RWPE2 (cell line): ENCODE measurements at regions not wholly inside any gene's neighbourhood (a gene's known extent, or its start where the extent isn't known, plus 50 kb on each side); places are given as distances from the start of the nearest gene placed in this dataset.

Experiments
- ATAC-seq: fragments of 200-7000 bp; cut with Tn5 transposase; 3 replicates; pipeline ENCODE4 v1.9.1; 2021; ENCODE audit warnings: low read depth
- DNase-seq: peaks from one replicate; pipeline ENCODE4 v3.0.0-alpha.2; 2020; ENCODE audit warnings: low spot score
- H3K27ac ChIP-seq: fragments of 450-650 bp; 2 replicates; pipeline ENCODE4 v1.5.1; 2017; ENCODE audit warnings: mild to moderate bottlenecking; ENCODE audit not compliant: poor library complexity, severe bottlenecking
- H3K27me3 ChIP-seq: fragments of 250-450 bp; sonication (Bioruptor Pico); 2 replicates; pipeline ENCODE4 v1.5.1; 2021; ENCODE audit warnings: mild to moderate bottlenecking, moderate library complexity; ENCODE audit not compliant: insufficient read depth, poor library complexity, severe bottlenecking
- H3K36me3 ChIP-seq: fragments of 250-450 bp; sonication (Bioruptor Pico); 2 replicates; pipeline ENCODE4 v1.5.1; 2020; ENCODE audit warnings: low read depth, mild to moderate bottlenecking, moderate library complexity
- H3K4me1 ChIP-seq: fragments of 250-450 bp; sonication (Bioruptor Pico); 2 replicates; pipeline ENCODE4 v1.5.1; 2021; ENCODE audit warnings: mild to moderate bottlenecking, moderate library complexity; ENCODE audit not compliant: insufficient read depth, poor library complexity, severe bottlenecking
- H3K4me3 ChIP-seq: fragments of 250-450 bp; sonication (Bioruptor Pico); 2 replicates; pipeline ENCODE4 v1.5.1; 2021; ENCODE audit warnings: mild to moderate bottlenecking, moderate library complexity; ENCODE audit not compliant: severe bottlenecking
- H3K9me3 ChIP-seq: fragments of 250-450 bp; sonication (Bioruptor Pico); 2 replicates; pipeline ENCODE4 v1.5.1; 2021; ENCODE audit warnings: mild to moderate bottlenecking, moderate library complexity; ENCODE audit not compliant: severe bottlenecking
- CTCF ChIP-seq: fragments of 450-650 bp; IDR thresholded peaks from one replicate; pipeline ENCODE4 v1.5.1; 2017; ENCODE audit warnings: mild to moderate bottlenecking, moderate library complexity; ENCODE audit not compliant: poor library complexity, severe bottlenecking

GRCh38 chr4:143054971-143055370, 129.7 kb upstream of the USP38 start:
- Histone ChIP-seq H3K4me3 (no peak overlapping the region), H3K9me3 (no peaks in the 10 kb centered on the region), H3K27ac (no peak overlapping the region), H3K27me3 (no peaks in the 10 kb centered on the region), H3K4me1 (no peaks in the 10 kb centered on the region), H3K36me3 (no peaks in the 10 kb centered on the region)
- no peak for DNase-seq
- TF ChIP-seq CTCF: no peak
- no peak for ATAC-seq

GRCh38 chr4:143055997-143056396, 128.7 kb upstream of the USP38 start:
- no peak for ATAC-seq
- no peak overlapping the region for H3K4me3 ChIP-seq
- no peak for DNase-seq
- no peaks in the 10 kb centered on the region for H3K9me3 ChIP-seq
- no peaks in the 10 kb centered on the region for H3K27me3 ChIP-seq
- H3K4me1 ChIP-seq: no peaks in the 10 kb centered on the region
- TF ChIP-seq CTCF: no peak
- H3K27ac ChIP-seq: no peak overlapping the region
- H3K36me3 ChIP-seq: no peaks in the 10 kb centered on the region

- ATAC-seq (no peak), DNase-seq (no peak)
- no peak for TF ChIP-seq CTCF
- H3K27ac ChIP-seq: no peak overlapping the region
- H3K9me3 ChIP-seq: no peaks in the 10 kb centered on the region
- no peak overlapping the region for H3K4me3 ChIP-seq
- H3K4me1 ChIP-seq: no peaks in the 10 kb centered on the region
- peaks cover 4% of the 10 kb centered on the region for H3K27me3 ChIP-seq
- H3K36me3 ChIP-seq: no peaks in the 10 kb centered on the region
Measured at GRCh38 chr4:143071351-143071750, 113.4 kb upstream of the USP38 start.

GRCh38 chr4:143076723-143077122, 108.0 kb upstream of the USP38 start:
- no peak overlapping the region for H3K4me3 ChIP-seq
- peaks cover 6% of the 10 kb centered on the region for H3K27me3 ChIP-seq
- no peak for TF ChIP-seq CTCF
- ATAC-seq: no peak
- H3K4me1 ChIP-seq: no peaks in the 10 kb centered on the region
- H3K36me3 ChIP-seq: no peaks in the 10 kb centered on the region
- DNase-seq: no peak
- no peaks in the 10 kb centered on the region for H3K9me3 ChIP-seq
- no peak overlapping the region for H3K27ac ChIP-seq

- Histone ChIP-seq H3K4me3 (no peak overlapping the region), H3K4me1 (no peaks in the 10 kb centered on the region), H3K27ac (no peak overlapping the region), H3K27me3 (peaks cover 3% of the 10 kb centered on the region), H3K36me3 (no peaks in the 10 kb centered on the region), H3K9me3 (no peaks in the 10 kb centered on the region)
- DNase-seq (no peak), ATAC-seq (no peak)
- no peak for TF ChIP-seq CTCF
Measured at GRCh38 chr4:143082701-143083100, 102.0 kb upstream of the USP38 start.
